ENCODE measurements at regions not wholly inside any gene's neighbourhood (a gene's known extent, or its start where the extent isn't known, plus 50 kb on each side); places are given as distances from the start of the nearest gene placed in this dataset.

- no peak for TF ChIP-seq GATA2 (IDR thresholded peaks at IDR 0.05; ENCODE audit: low read depth, low read length)
- no peak for TF ChIP-seq GATA3 (IDR thresholded peaks at IDR 0.05; ENCODE audit: low read depth, low read length)
Measured at GRCh38 chr2:138212434-138212833, 248.2 kb downstream of the HNMT start.

GRCh38 chr2:138213084-138213483, 248.8 kb downstream of the HNMT start:
- TF ChIP-seq GATA2 (IDR thresholded peaks at IDR 0.05; ENCODE audit: low read depth, low read length) = no peak
- no peak for TF ChIP-seq GATA3 (IDR thresholded peaks at IDR 0.05; ENCODE audit: low read depth, low read length)

DNA sequence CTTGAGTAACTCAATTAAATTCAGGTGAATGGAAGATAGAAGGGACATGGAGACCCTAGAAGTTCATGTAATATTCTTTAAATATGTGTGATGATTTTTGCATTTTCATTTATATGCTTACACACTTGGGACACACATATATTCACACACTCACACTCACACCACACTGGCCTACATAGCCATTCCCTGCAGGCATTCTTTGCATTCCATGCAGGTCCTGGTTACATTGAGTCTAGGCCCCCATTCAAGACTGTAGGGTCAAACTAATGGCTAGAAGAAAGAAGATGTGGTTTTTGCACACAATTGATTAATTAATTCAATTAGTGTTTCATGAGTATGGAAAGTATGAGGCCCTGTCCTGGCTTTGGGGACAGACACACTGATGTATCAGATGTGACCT, 249.4 kb downstream of the HNMT start:
- TF ChIP-seq GATA3 (IDR thresholded peaks at IDR 0.05; ENCODE audit: low read depth, low read length) = no peak
- TF ChIP-seq GATA2 (IDR thresholded peaks at IDR 0.05; ENCODE audit: low read depth, low read length) = no peak

DNA sequence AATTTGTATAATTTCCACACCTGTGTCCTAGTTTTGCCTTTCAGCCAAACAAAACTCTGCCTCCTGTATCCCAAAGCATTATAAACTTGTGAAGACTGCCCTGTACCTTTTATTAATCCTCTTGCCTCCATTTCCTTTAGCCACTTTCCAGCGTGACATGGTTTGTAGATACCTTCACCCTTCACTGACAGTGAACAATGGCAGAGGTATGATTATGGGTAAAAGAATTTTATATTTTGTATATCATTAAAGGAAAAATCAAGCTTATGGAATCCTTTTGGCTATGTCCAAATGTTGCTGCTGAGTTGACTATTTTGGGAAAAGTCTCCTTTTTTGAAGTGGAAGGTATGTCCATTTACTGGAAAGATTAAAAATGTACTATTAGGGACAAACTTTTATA, 251.7 kb downstream of the HNMT start:
- TF ChIP-seq GATA3 (IDR thresholded peaks at IDR 0.05; ENCODE audit: low read depth, low read length) = no peak

DNA sequence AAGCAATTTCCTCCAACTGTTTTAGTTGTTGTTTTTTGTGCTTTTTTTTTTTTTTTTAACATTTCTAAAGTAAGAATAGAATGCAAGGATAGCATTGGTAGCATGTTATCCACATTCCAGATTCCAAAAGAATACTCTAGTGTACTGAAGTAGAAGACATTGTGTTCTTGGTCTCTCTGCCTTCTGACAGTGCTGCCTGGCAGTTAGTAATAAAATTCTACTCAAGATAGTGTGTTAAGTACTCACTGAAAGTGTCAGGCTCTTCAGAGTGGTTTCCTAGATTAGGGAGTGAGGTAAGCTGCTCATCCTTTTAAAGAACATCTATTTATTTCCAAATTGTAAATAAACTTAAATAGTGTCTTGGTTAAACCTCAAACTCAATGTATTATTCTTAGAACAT, 253.7 kb downstream of the HNMT start:
- TF ChIP-seq GATA2 (IDR thresholded peaks at IDR 0.05; ENCODE audit: low read depth, low read length) = no peak
- TF ChIP-seq GATA3 (IDR thresholded peaks at IDR 0.05; ENCODE audit: low read depth, low read length) = no peak

DNA sequence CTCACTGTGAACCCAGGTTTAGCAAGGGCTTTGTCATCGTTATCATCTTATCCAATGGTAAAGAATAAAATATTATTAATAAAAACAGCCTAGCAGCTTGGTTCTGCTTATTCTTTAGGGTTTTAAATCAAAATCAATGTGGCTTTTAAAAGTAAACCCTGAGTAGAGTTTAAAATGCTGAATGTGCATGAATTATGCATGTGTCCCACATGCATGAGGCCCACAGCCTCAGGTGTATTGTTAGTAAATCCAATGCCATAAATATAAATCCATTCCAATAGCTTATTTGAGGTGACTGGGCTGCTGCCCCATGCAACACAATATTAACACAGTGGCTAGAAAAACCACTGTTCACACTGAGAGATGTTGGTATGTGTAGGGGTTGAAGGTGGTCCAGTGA, 254.1 kb downstream of the HNMT start:
- TF ChIP-seq GATA3 (IDR thresholded peaks at IDR 0.05; ENCODE audit: low read depth, low read length) (no peak), GATA2 (IDR thresholded peaks at IDR 0.05; ENCODE audit: low read depth, low read length) (no peak)

DNA sequence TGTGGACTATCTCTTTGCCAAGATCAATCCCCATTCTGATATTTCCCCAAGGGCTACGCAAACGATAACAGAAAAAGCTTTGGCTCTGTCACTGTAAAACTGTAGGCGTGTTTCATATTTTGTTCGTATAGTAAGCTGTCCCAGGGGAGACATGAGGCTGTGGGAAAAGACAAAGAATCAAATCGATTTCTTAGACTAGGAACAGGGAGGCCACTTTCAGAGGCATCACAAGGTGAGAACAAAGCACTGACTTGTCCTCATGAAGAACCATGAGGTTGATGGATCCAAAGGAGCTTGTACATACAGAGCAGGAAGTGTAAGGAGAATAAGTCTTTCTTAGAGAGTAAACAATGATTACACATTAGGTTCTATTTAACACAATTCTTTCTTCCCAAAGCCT, 255.7 kb downstream of the HNMT start:
- TF ChIP-seq GATA2 (IDR thresholded peaks at IDR 0.05; ENCODE audit: low read depth, low read length) (no peak), GATA3 (IDR thresholded peaks at IDR 0.05; ENCODE audit: low read depth, low read length) (no peak)

GRCh38 chr2:138221358-138221757, 257.1 kb downstream of the HNMT start:
- TF ChIP-seq GATA3 (IDR thresholded peaks at IDR 0.05; ENCODE audit: low read depth, low read length) (no peak), GATA2 (IDR thresholded peaks at IDR 0.05; ENCODE audit: low read depth, low read length) (no peak)

- TF ChIP-seq GATA2 (IDR thresholded peaks at IDR 0.05; ENCODE audit: low read depth, low read length) = no peak
- TF ChIP-seq GATA3 (IDR thresholded peaks at IDR 0.05; ENCODE audit: low read depth, low read length) = no peak
Measured at GRCh38 chr2:138223319-138223718, 259.0 kb downstream of the HNMT start.

DNA sequence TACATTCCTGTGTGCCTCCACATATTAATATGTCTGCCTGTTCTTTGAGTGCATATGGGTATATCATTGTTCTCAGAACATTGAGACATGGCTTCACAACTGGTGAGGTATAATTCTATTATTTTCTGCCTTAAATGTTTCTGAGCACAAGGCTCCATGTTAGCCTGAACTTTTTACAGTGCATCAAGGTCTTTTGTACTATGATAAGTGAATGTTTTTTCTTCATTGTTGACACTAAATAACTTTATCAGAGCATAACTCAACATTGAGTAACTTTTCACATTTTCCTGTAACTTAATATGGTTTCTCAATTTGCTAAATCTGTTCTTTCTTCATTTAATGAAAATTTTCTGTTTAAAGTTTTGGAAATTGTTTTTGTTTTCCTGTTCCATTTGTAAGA, 262.9 kb downstream of the HNMT start:
- TF ChIP-seq GATA3 (IDR thresholded peaks at IDR 0.05; ENCODE audit: low read depth, low read length) (no peak), GATA2 (IDR thresholded peaks at IDR 0.05; ENCODE audit: low read depth, low read length) (no peak)

GRCh38 chr2:138228101-138228500, 263.8 kb downstream of the HNMT start:
- TF ChIP-seq GATA2 (IDR thresholded peaks at IDR 0.05; ENCODE audit: low read depth, low read length) (no peak), GATA3 (IDR thresholded peaks at IDR 0.05; ENCODE audit: low read depth, low read length) (no peak)

GRCh38 chr2:138234265-138234664, 267.3 kb upstream of the SPOPL start:
- TF ChIP-seq GATA3 (IDR thresholded peaks at IDR 0.05; ENCODE audit: low read depth, low read length) (no peak), GATA2 (IDR thresholded peaks at IDR 0.05; ENCODE audit: low read depth, low read length) (no peak)

DNA sequence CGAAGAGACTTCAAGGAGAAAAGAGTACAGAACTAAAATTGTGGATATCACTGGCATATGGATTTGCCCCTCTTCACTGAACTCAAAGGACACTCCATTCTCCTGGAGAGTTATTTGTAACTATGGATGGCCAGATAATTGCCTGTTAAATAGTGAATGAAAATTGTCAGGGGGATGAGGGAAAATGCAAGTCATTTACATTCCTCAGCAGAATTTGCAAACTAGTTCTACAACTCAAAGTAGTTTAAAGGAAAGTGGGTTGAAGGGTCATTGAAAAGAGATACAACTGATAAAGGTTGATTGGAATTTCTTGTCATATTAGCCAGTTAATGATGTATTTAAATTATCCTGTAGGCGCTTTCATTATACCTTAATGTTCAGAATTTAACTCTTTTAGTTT, 266.5 kb upstream of the SPOPL start:
- no peak for TF ChIP-seq GATA2 (IDR thresholded peaks at IDR 0.05; ENCODE audit: low read depth, low read length)
- TF ChIP-seq GATA3 (IDR thresholded peaks at IDR 0.05; ENCODE audit: low read depth, low read length) = no peak

GRCh38 chr2:138236142-138236541, 265.4 kb upstream of the SPOPL start:
- TF ChIP-seq GATA3 (IDR thresholded peaks at IDR 0.05; ENCODE audit: low read depth, low read length) (no peak), GATA2 (IDR thresholded peaks at IDR 0.05; ENCODE audit: low read depth, low read length) (no peak)

- TF ChIP-seq GATA2 (IDR thresholded peaks at IDR 0.05; ENCODE audit: low read depth, low read length) (no peak), GATA3 (IDR thresholded peaks at IDR 0.05; ENCODE audit: low read depth, low read length) (no peak)
Measured at GRCh38 chr2:138237667-138238384, 263.7 kb upstream of the SPOPL start.

GRCh38 chr2:138238908-138239307, 262.7 kb upstream of the SPOPL start:
- TF ChIP-seq GATA3 (IDR thresholded peaks at IDR 0.05; ENCODE audit: low read depth, low read length) = no peak
- no peak for TF ChIP-seq GATA2 (IDR thresholded peaks at IDR 0.05; ENCODE audit: low read depth, low read length)
